ENCODE measurements at regions not wholly inside any gene's neighbourhood (a gene's known extent, or its start where the extent isn't known, plus 50 kb on each side); places are given as distances from the start of the nearest gene placed in this dataset.
"Not testable (repeated sequence)": the region's sequence is repeated elsewhere in the genome, so short reads cannot be mapped to it uniquely, and the experiment has no call there.

DNA sequence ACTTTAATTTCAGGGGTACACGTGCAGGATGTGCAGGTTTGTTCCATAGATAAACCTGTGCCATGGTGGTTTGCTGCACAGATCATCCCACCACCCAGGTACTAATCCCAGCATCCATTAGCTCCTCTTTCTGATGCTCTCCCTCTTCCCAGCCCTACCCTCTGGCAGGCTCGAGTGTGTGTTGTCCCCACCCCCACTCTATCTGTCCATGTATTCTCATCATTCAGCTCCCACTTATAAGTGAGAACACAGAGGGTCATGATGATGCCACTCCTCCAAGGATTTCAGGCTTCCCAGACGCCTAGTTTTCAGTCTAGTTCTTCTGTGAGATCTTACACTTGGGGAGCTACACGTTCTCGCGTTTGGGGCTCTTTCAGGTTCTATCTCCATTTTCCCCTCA, 93.4 kb upstream of the NBPF11 start:
- not testable (repeated sequence) for H2AK5ac ChIP-seq (ENCODE audit: low read length); H3K36me3 ChIP-seq (ENCODE audit: control insufficient read depth, insufficient read depth, low read length)

DNA sequence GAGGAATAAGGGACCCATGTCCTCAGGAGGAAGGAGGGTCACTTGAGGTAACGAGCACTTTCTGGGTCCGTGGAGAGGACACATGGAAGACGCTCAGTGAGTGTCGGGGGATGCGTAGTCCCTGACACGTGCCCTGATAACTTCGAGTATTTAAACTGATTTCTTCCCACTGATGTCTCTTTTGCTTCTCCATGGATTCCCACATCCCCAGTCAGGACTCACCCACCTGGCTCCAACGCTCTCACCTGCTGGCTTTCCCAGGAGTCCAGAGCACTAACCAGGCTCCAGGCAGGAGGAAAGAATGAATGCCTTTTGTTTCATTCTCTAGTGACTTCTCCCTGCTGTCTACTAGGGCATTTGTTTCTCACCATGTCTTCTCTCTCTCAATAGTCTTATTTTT, 81.2 kb upstream of the NBPF11 start:
- not testable (repeated sequence) for H4K8ac ChIP-seq (ENCODE audit: low read depth, low read length); DNase-seq; H3K18ac ChIP-seq (ENCODE audit: low read length); H3K23ac ChIP-seq (ENCODE audit: low read length); H3K4me2 ChIP-seq (ENCODE audit: low read length); H4K5ac ChIP-seq (ENCODE audit: low read length); H3K4me1 ChIP-seq (ENCODE audit: control insufficient read depth, low read depth, low read length); H3K79me1 ChIP-seq (ENCODE audit: low read length); H3K4me3 ChIP-seq (ENCODE audit: low read length); H2BK120ac ChIP-seq (ENCODE audit: low read depth, low read length); H2BK15ac ChIP-seq (replicated peaks; ENCODE audit: low read depth); H3K27ac ChIP-seq (ENCODE audit: low read depth, low read length); H3K36me3 ChIP-seq (ENCODE audit: control insufficient read depth, insufficient read depth, low read length); H3K27me3 ChIP-seq (ENCODE audit: insufficient read depth, low read length, poor library complexity); H3K79me2 ChIP-seq (ENCODE audit: control insufficient read depth, insufficient read depth, low read length); H2AK5ac ChIP-seq (ENCODE audit: low read length); H3K56ac ChIP-seq (ENCODE audit: low read length); H3K9ac ChIP-seq (ENCODE audit: low read length); H3K4ac ChIP-seq (ENCODE audit: low read depth, low read length); H2BK5ac ChIP-seq (ENCODE audit: low read length)
- no CpG with 5 or more reads among the region's 8 CpGs for WGBS (ENCODE audit: extremely low coverage, insufficient coverage, low lambda C conversion rate)

More for the DNA sequence above, 93.4 kb upstream of the NBPF11 start:
- not testable (repeated sequence) for H3K79me1 ChIP-seq (ENCODE audit: low read length); H2BK120ac ChIP-seq (ENCODE audit: low read depth, low read length); H3K27ac ChIP-seq (ENCODE audit: low read depth, low read length); H3K4ac ChIP-seq (ENCODE audit: low read depth, low read length); H3K4me2 ChIP-seq (ENCODE audit: low read length); H3K23ac ChIP-seq (ENCODE audit: low read length); H2BK15ac ChIP-seq (replicated peaks; ENCODE audit: low read depth); H3K4me1 ChIP-seq (ENCODE audit: control insufficient read depth, low read depth, low read length); H4K8ac ChIP-seq (ENCODE audit: low read depth, low read length); H4K5ac ChIP-seq (ENCODE audit: low read length); H2BK5ac ChIP-seq (ENCODE audit: low read length); H3K4me3 ChIP-seq (ENCODE audit: low read length); DNase-seq; H3K79me2 ChIP-seq (ENCODE audit: control insufficient read depth, insufficient read depth, low read length); H3K27me3 ChIP-seq (ENCODE audit: insufficient read depth, low read length, poor library complexity); H3K9ac ChIP-seq (ENCODE audit: low read length); H3K56ac ChIP-seq (ENCODE audit: low read length); H3K18ac ChIP-seq (ENCODE audit: low read length)
- WGBS (ENCODE audit: extremely low coverage, insufficient coverage, low lambda C conversion rate), result no CpG with 5 or more reads among the region's 6 CpGs

DNA sequence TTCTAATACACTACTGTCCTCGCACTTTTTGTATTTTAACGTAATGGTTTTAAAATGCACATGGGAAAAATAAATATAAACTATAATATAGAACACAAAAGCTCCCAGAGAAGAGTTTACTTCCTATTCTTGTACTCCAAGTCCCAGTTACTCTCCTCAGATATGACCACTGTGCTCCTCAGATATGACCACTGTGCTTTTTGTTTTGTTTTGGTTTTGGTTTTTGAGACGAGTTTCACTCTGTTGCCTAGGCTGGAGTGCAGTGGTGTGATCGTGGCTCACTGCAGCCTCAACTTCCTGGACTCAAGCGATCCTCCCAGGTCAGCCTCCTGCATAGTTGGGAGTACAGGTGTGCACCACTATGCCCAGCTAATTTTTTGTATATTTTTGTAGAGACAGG, 76.8 kb upstream of the NBPF11 start:
- not testable (repeated sequence) for DNase-seq; H3K27ac ChIP-seq (ENCODE audit: low read depth, low read length); H4K8ac ChIP-seq (ENCODE audit: low read depth, low read length); H2BK5ac ChIP-seq (ENCODE audit: low read length); H3K9ac ChIP-seq (ENCODE audit: low read length); H3K79me1 ChIP-seq (ENCODE audit: low read length); H3K4me3 ChIP-seq (ENCODE audit: low read length); H3K23ac ChIP-seq (ENCODE audit: low read length); H3K79me2 ChIP-seq (ENCODE audit: control insufficient read depth, insufficient read depth, low read length); H2BK120ac ChIP-seq (ENCODE audit: low read depth, low read length); H3K4me2 ChIP-seq (ENCODE audit: low read length); H3K4ac ChIP-seq (ENCODE audit: low read depth, low read length); H2AK5ac ChIP-seq (ENCODE audit: low read length); H3K18ac ChIP-seq (ENCODE audit: low read length); H3K56ac ChIP-seq (ENCODE audit: low read length); H2BK15ac ChIP-seq (replicated peaks; ENCODE audit: low read depth); H3K4me1 ChIP-seq (ENCODE audit: control insufficient read depth, low read depth, low read length); H3K27me3 ChIP-seq (ENCODE audit: insufficient read depth, low read length, poor library complexity); H3K36me3 ChIP-seq (ENCODE audit: control insufficient read depth, insufficient read depth, low read length); H4K5ac ChIP-seq (ENCODE audit: low read length)
- no CpG with 5 or more reads among the region's 5 CpGs for WGBS (ENCODE audit: extremely low coverage, insufficient coverage, low lambda C conversion rate)

DNA sequence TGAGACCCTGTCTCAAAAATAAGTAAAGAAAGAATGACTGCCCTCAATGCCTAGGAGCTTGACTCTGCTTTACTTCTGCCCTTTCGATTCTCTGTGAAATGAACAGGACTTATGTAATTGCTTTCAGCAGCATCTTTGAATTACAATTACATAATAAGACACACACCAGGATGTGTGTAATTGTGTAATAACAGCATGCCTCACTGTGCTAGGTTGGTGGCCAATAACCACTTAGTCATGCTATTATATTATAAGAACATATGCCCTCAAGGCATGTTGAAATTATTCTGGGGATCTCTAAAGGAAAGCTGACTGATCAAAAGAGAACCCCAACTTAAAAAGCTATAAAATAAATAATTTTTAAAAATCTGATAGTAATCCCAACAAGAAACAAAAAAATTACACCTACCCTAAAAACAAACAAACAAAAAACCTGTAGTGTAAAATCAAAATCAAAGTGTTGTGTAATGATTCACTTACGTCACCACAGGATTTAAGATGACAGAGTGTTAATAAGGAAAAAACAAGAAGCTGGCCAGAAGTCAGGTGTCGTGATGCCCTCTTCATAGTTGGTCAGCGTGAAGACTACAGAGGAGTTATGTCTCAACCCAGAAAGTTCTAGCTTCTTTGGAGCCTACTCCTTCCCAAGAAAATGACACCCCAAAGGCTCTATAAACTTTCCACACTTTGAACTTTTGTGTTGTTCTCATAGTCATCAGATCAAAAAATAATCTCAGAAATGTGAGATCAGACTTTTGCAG, 70.5 kb upstream of the NBPF11 start:
- not testable (repeated sequence) for H3K4ac ChIP-seq (ENCODE audit: low read depth, low read length); H3K9ac ChIP-seq (ENCODE audit: low read length); H3K4me1 ChIP-seq (ENCODE audit: control insufficient read depth, low read depth, low read length); DNase-seq; H3K18ac ChIP-seq (ENCODE audit: low read length); H4K5ac ChIP-seq (ENCODE audit: low read length); H3K23ac ChIP-seq (ENCODE audit: low read length); H3K4me3 ChIP-seq (ENCODE audit: low read length); H3K27ac ChIP-seq (ENCODE audit: low read depth, low read length); H3K56ac ChIP-seq (ENCODE audit: low read length); H3K36me3 ChIP-seq (ENCODE audit: control insufficient read depth, insufficient read depth, low read length); H4K8ac ChIP-seq (ENCODE audit: low read depth, low read length); H2BK120ac ChIP-seq (ENCODE audit: low read depth, low read length); H3K79me1 ChIP-seq (ENCODE audit: low read length); H2BK15ac ChIP-seq (replicated peaks; ENCODE audit: low read depth); H3K79me2 ChIP-seq (ENCODE audit: control insufficient read depth, insufficient read depth, low read length); H2BK5ac ChIP-seq (ENCODE audit: low read length); H3K27me3 ChIP-seq (ENCODE audit: insufficient read depth, low read length, poor library complexity); H3K4me2 ChIP-seq (ENCODE audit: low read length); H2AK5ac ChIP-seq (ENCODE audit: low read length)
- WGBS (ENCODE audit: extremely low coverage, insufficient coverage, low lambda C conversion rate), result no CpG with 5 or more reads among the region's 4 CpGs

DNA sequence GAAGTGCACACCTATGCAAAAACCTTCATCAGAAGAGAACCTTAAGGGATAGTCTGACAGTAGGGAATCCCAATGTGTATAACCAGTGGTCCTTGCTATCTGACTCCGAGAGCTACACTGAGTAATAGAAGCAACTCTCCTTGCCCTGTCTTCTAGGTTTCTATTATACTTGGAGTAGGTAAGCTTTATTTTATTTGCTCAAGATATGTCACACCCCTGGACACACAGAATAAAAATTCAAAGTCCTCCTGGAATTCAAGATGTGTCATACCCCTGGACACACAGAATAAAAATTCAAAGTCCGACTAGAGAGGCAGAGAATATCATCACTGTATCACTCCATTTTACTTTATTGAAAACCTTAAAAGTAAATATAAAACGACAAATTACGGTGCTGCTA, 69.5 kb upstream of the NBPF11 start:
- H4K8ac ChIP-seq (ENCODE audit: low read depth, low read length); H2BK5ac ChIP-seq (ENCODE audit: low read length); H3K18ac ChIP-seq (ENCODE audit: low read length); H3K27ac ChIP-seq (ENCODE audit: low read depth, low read length); H3K27me3 ChIP-seq (ENCODE audit: insufficient read depth, low read length, poor library complexity); H3K56ac ChIP-seq (ENCODE audit: low read length); H3K79me1 ChIP-seq (ENCODE audit: low read length); H3K36me3 ChIP-seq (ENCODE audit: control insufficient read depth, insufficient read depth, low read length); H3K9ac ChIP-seq (ENCODE audit: low read length); H2BK15ac ChIP-seq (replicated peaks; ENCODE audit: low read depth); DNase-seq; H3K79me2 ChIP-seq (ENCODE audit: control insufficient read depth, insufficient read depth, low read length); H3K4me1 ChIP-seq (ENCODE audit: control insufficient read depth, low read depth, low read length); H3K4me2 ChIP-seq (ENCODE audit: low read length); H3K4ac ChIP-seq (ENCODE audit: low read depth, low read length); H2AK5ac ChIP-seq (ENCODE audit: low read length); H3K23ac ChIP-seq (ENCODE audit: low read length); H2BK120ac ChIP-seq (ENCODE audit: low read depth, low read length); H3K4me3 ChIP-seq (ENCODE audit: low read length); H4K5ac ChIP-seq (ENCODE audit: low read length): not testable (repeated sequence)
- no CpG with 5 or more reads among the region's 4 CpGs for WGBS (ENCODE audit: extremely low coverage, insufficient coverage, low lambda C conversion rate)

DNA sequence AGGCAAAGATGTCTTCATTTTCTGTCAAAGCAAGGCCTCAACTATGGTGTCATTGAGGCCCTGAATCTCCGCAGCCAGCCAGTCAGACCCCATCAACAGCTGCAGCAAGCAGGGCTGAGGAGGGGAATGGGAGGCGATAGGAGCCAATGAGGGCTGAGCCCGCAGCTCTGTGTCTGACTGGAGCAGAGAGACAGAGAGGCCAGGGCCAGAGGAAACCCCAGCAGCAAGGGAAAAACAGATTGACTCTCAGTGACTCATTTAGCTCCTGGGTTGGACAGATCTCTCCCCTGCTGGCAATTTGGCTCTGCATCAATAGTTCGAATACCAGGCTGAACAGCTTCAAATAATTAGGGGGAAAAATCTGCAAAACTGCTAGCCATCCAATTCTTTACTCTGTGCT, 67.1 kb upstream of the NBPF11 start:
- H3K56ac ChIP-seq (ENCODE audit: low read length); H4K8ac ChIP-seq (ENCODE audit: low read depth, low read length); H2BK15ac ChIP-seq (replicated peaks; ENCODE audit: low read depth); H3K36me3 ChIP-seq (ENCODE audit: control insufficient read depth, insufficient read depth, low read length); H3K9ac ChIP-seq (ENCODE audit: low read length); H3K18ac ChIP-seq (ENCODE audit: low read length); H3K79me1 ChIP-seq (ENCODE audit: low read length); H2BK120ac ChIP-seq (ENCODE audit: low read depth, low read length); H2BK5ac ChIP-seq (ENCODE audit: low read length); H2AK5ac ChIP-seq (ENCODE audit: low read length); H3K4me2 ChIP-seq (ENCODE audit: low read length); H4K5ac ChIP-seq (ENCODE audit: low read length); DNase-seq; H3K27ac ChIP-seq (ENCODE audit: low read depth, low read length); H3K27me3 ChIP-seq (ENCODE audit: insufficient read depth, low read length, poor library complexity); H3K4ac ChIP-seq (ENCODE audit: low read depth, low read length); H3K23ac ChIP-seq (ENCODE audit: low read length); H3K4me3 ChIP-seq (ENCODE audit: low read length); H3K4me1 ChIP-seq (ENCODE audit: control insufficient read depth, low read depth, low read length); H3K79me2 ChIP-seq (ENCODE audit: control insufficient read depth, insufficient read depth, low read length): not testable (repeated sequence)
- no CpG with 5 or more reads among the region's 4 CpGs for WGBS (ENCODE audit: extremely low coverage, insufficient coverage, low lambda C conversion rate)

Data from mesendoderm (in vitro differentiated cells).